OCI-LY7 (cell line): ENCODE measurements at regions not wholly inside any gene's neighbourhood (a gene's known extent, or its start where the extent isn't known, plus 50 kb on each side); places are given as distances from the start of the nearest gene placed in this dataset.
"Not testable (repeated sequence)": the region's sequence is repeated elsewhere in the genome, so short reads cannot be mapped to it uniquely, and the experiment has no call there.

ENCODE experiments used
- BruUV-seq: library from RNA; stranded (reverse); fragments of 400-500 nt; replicated peaks from 2 replicates; lab custom pipeline; 2021; lab: Mats Ljungman, UMichigan
- CTCF ChIA-PET: fragments of 300-600 bp; sonication (Branson Sonifier 250); formaldehyde crosslinking; loops from one replicate; lab custom pipeline; 2022; ENCODE audit warnings: antibody characterized with exemption; ENCODE audit not compliant: unreplicated experiment; lab: Charles Lee
- POLR2A ChIA-PET: fragments of 300-600 bp; sonication (Branson Sonifier 250); formaldehyde crosslinking; loops from one replicate; lab custom pipeline; 2022; ENCODE audit warnings: antibody characterized with exemption; lab: Charles Lee
- DNase-seq: peaks from one replicate; pipeline ENCODE4 v3.0.0-alpha.2; 2015; ENCODE audit warnings: low spot score
- H2AFZ ChIP-seq: fragments of 200-600 bp; sonication (generic), shearing (Covaris generic); 2 replicates; pipeline ENCODE4 v1.6.1; 2014; ENCODE audit warnings: mild to moderate bottlenecking, antibody characterized with exemption, low read length, moderate library complexity
- H3K27ac ChIP-seq: fragments of 200-600 bp; sonication (generic); 2 replicates; pipeline ENCODE4 v1.5.1; 2014; ENCODE audit warnings: mixed run types, low read depth, mild to moderate bottlenecking, moderate library complexity, low read length, inconsistent platforms; ENCODE audit not compliant: poor library complexity, severe bottlenecking
- H3K36me3 ChIP-seq: fragments of 200-600 bp; sonication (generic); 2 replicates; pipeline ENCODE4 v1.6.1; 2014; ENCODE audit warnings: mild to moderate bottlenecking, antibody characterized with exemption, low read length, moderate library complexity, mixed read lengths; ENCODE audit not compliant: insufficient read depth
- H3K4me1 ChIP-seq: fragments of 200-600 bp; sonication (generic); 2 replicates; pipeline ENCODE4 v1.5.1; 2014; ENCODE audit warnings: mild to moderate bottlenecking, low read length; ENCODE audit not compliant: insufficient read depth, poor library complexity, severe bottlenecking
- H3K4me2 ChIP-seq: fragments of 200-600 bp; sonication (generic); 2 replicates; pipeline ENCODE4 v1.6.1; 2014; ENCODE audit warnings: mild to moderate bottlenecking, low read length
- H3K4me3 ChIP-seq: fragments of 200-600 bp; sonication (generic); 2 replicates; pipeline ENCODE4 v1.5.1; 2014; ENCODE audit warnings: mild to moderate bottlenecking, low read depth, low read length; ENCODE audit not compliant: poor library complexity, severe bottlenecking
- H3K79me2 ChIP-seq: fragments of 200-600 bp; sonication (generic); 2 replicates; pipeline ENCODE4 v1.6.1; 2016; ENCODE audit warnings: low read depth, mild to moderate bottlenecking, low read length, moderate library complexity, mixed read lengths; ENCODE audit not compliant: insufficient read depth
- H3K9me2 ChIP-seq: fragments of 200-600 bp; sonication (generic); 2 replicates; pipeline ENCODE4 v1.6.1; 2016; ENCODE audit warnings: mild to moderate bottlenecking, low read length, mixed read lengths; ENCODE audit not compliant: insufficient read depth
- H3K9me3 ChIP-seq: fragments of 200-600 bp; sonication (generic); 2 replicates; pipeline ENCODE4 v1.6.1; 2014; ENCODE audit warnings: mild to moderate bottlenecking, mixed run types, low read length, mixed read lengths
- H4K20me1 ChIP-seq: fragments of 200-600 bp; sonication (generic); 2 replicates; pipeline ENCODE4 v1.6.1; 2014; ENCODE audit warnings: mild to moderate bottlenecking, antibody characterized with exemption, low read length, moderate library complexity, mixed read lengths; ENCODE audit not compliant: insufficient read depth
- EZH2phosphoT487 ChIP-seq: fragments of 200-600 bp; sonication (generic); IDR thresholded peaks from 2 replicates; pipeline ENCODE4 v1.6.1; 2018; ENCODE audit warnings: low read depth, borderline replicate concordance, mild to moderate bottlenecking, mixed run types, antibody characterized with exemption, low read length, moderate library complexity, mixed read lengths
- intact Hi-C: fragments of 100-400 bp; cut with micrococcal nuclease; formaldehyde crosslinking; loops from one replicate; pipeline ENCODE4 v1.10.0; 2022; ENCODE audit not compliant: unreplicated experiment
- TF ChIP-seq, protein P1 (sequence below): fragments of 200-600 bp; sonication (generic); conservative IDR thresholded peaks from 2 replicates; pipeline ENCODE4 v1.5.1; 2014; ENCODE audit warnings: mild to moderate bottlenecking, antibody characterized with exemption, low read length, moderate library complexity, mixed read lengths

GRCh38 chr12:73714655-73715054 lies 823.0 kb upstream of the ATXN7L3B start:
- Histone ChIP-seq H3K4me2 (no peak overlapping the region), H3K27ac (no peak overlapping the region), H3K79me2 (no peaks in the 10 kb centered on the region), H3K9me3 (no peaks in the 10 kb centered on the region), H2AFZ (no peak overlapping the region), H3K4me1 (no peaks in the 10 kb centered on the region), H3K9me2 (no peaks in the 10 kb centered on the region), H3K4me3 (no peak overlapping the region), H3K36me3 (no peaks in the 10 kb centered on the region), H4K20me1 (no peaks in the 10 kb centered on the region)
- POLR2A ChIA-PET: no interaction called here
- CTCF ChIA-PET: no interaction called here
- DNase-seq: no peak
- BruUV-seq: no TSS peak
- intact Hi-C loops: no loop called here
- TF ChIP-seq, protein P1, sequence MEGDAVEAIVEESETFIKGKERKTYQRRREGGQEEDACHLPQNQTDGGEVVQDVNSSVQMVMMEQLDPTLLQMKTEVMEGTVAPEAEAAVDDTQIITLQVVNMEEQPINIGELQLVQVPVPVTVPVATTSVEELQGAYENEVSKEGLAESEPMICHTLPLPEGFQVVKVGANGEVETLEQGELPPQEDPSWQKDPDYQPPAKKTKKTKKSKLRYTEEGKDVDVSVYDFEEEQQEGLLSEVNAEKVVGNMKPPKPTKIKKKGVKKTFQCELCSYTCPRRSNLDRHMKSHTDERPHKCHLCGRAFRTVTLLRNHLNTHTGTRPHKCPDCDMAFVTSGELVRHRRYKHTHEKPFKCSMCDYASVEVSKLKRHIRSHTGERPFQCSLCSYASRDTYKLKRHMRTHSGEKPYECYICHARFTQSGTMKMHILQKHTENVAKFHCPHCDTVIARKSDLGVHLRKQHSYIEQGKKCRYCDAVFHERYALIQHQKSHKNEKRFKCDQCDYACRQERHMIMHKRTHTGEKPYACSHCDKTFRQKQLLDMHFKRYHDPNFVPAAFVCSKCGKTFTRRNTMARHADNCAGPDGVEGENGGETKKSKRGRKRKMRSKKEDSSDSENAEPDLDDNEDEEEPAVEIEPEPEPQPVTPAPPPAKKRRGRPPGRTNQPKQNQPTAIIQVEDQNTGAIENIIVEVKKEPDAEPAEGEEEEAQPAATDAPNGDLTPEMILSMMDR: no peak
- TF ChIP-seq EZH2phosphoT487: no peak

GRCh38 chr12:73716143-73716542 lies 821.5 kb upstream of the ATXN7L3B start:
- H3K9me3 ChIP-seq, H3K79me2 ChIP-seq, H3K4me2 ChIP-seq, H3K4me3 ChIP-seq, H3K9me2 ChIP-seq, CTCF ChIA-PET, H3K4me1 ChIP-seq, H3K36me3 ChIP-seq, H3K27ac ChIP-seq, H2AFZ ChIP-seq, intact Hi-C loops, BruUV-seq, H4K20me1 ChIP-seq, DNase-seq: not testable (repeated sequence)
- POLR2A ChIA-PET: interaction anchor here (0.6 to 0.7 kb wide), 2 partner anchors 633 to 669 kb away, joined by 3 to 4 read pairs; no protein-coding TSS in a partner anchor

DNA sequence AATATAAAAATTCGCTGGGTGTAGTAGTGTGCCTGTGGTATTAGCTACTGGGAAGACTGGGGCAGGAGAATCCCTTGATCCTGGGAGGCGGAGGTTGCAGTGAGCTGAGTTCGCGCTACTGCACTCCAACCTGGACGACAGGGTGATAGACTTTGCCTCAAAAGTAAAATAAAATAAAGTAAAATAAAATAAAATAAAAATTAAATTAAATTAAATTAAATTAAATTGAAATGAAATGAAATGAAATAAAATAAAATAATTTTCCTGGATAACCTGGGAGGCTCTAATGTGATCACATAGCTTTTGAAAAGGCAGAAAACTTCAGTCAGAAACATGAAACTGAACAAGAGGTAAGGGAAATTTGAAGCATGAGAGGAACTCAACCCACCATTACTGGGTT lies 818.4 kb upstream of the ATXN7L3B start:
- Histone ChIP-seq H2AFZ (no peak overlapping the region), H4K20me1 (no peaks in the 10 kb centered on the region), H3K9me3 (no peaks in the 10 kb centered on the region), H3K27ac (no peak overlapping the region), H3K4me1 (no peaks in the 10 kb centered on the region), H3K79me2 (no peaks in the 10 kb centered on the region), H3K36me3 (no peaks in the 10 kb centered on the region), H3K9me2 (no peaks in the 10 kb centered on the region), H3K4me3 (no peak overlapping the region), H3K4me2 (no peak overlapping the region)
- DNase-seq: no peak
- POLR2A ChIA-PET: no interaction called here
- CTCF ChIA-PET: no interaction called here
- no TSS peak for BruUV-seq
- TF ChIP-seq, protein P1: no peak
- intact Hi-C loops: no loop called here
